Neural cell (in vitro differentiated cells): ENCODE measurements at regions not wholly inside any gene's neighbourhood (a gene's known extent, or its start where the extent isn't known, plus 50 kb on each side); places are given as distances from the start of the nearest gene placed in this dataset.

ENCODE experiments used
- REST ChIP-seq: IDR thresholded peaks from 2 replicates; pipeline ENCODE4 v1.6.1; 2012; ENCODE audit warnings: borderline replicate concordance
- SMC3 ChIP-seq: fragments of 450-650 bp; conservative IDR thresholded peaks from 2 replicates; pipeline ENCODE4 v1.6.1; 2014; ENCODE audit warnings: antibody characterized with exemption, mild to moderate bottlenecking, moderate library complexity; ENCODE audit not compliant: poor library complexity

- TF ChIP-seq REST: no peak
- TF ChIP-seq SMC3: no peak
Measured at GRCh38 chr7:116449441-116449840, 50.1 kb upstream of the CAV2 start.
